T-helper 1 cell (primary cell): ENCODE measurements at regions not wholly inside any gene's neighbourhood (a gene's known extent, or its start where the extent isn't known, plus 50 kb on each side); places are given as distances from the start of the nearest gene placed in this dataset.

ENCODE experiments used
- DNase-seq, 5 donors: peaks; one replicate each; pipeline ENCODE4 v3.0.0-alpha.2; 2012 to 2020

- DNase-seq = no peak
Measured at GRCh38 chr6:84461461-84461860, 234.0 kb upstream of the CEP162 start.

- no peak for DNase-seq
Measured at GRCh38 chr6:84460491-84460890, 233.0 kb upstream of the CEP162 start.

- no peak for DNase-seq
Measured at GRCh38 chr6:84459401-84459800, 232.0 kb upstream of the CEP162 start.

- no peak for DNase-seq
Measured at GRCh38 chr6:84458271-84458670, 230.8 kb upstream of the CEP162 start.

GRCh38 chr6:84457276-84457675 lies 229.8 kb upstream of the CEP162 start:
- DNase-seq = no peak

- no peak for DNase-seq
Measured at GRCh38 chr6:84456803-84457202, 229.4 kb upstream of the CEP162 start.

GRCh38 chr6:84455511-84456029 lies 228.1 kb upstream of the CEP162 start:
- DNase-seq = no peak

GRCh38 chr6:84453499-84453898 lies 226.1 kb upstream of the CEP162 start:
- no peak for DNase-seq

- DNase-seq = no peak
Measured at GRCh38 chr6:84450018-84450417, 222.6 kb upstream of the CEP162 start.

- DNase-seq = no peak
Measured at GRCh38 chr6:84449220-84449619, 221.8 kb upstream of the CEP162 start.

GRCh38 chr6:84448331-84448730 lies 220.9 kb upstream of the CEP162 start:
- no peak for DNase-seq

- DNase-seq = no peak
Measured at GRCh38 chr6:84447651-84448050, 220.2 kb upstream of the CEP162 start.

- DNase-seq = no peak
Measured at GRCh38 chr6:84445068-84445467, 217.6 kb upstream of the CEP162 start.

- DNase-seq = no peak
Measured at GRCh38 chr6:84442208-84442607, 214.8 kb upstream of the CEP162 start.

GRCh38 chr6:84441456-84441855 lies 214.0 kb upstream of the CEP162 start:
- DNase-seq = no peak

GRCh38 chr6:84434550-84434949 lies 207.1 kb upstream of the CEP162 start:
- DNase-seq = no peak

GRCh38 chr6:84432619-84433018 lies 205.2 kb upstream of the CEP162 start:
- no peak for DNase-seq

- DNase-seq = peak in 1 of 5 donors; percentile 7
Measured at GRCh38 chr6:84428300-84428907, 201.0 kb upstream of the CEP162 start.

GRCh38 chr6:84425971-84426705 lies 198.7 kb upstream of the CEP162 start:
- no peak for DNase-seq

- no peak for DNase-seq
Measured at GRCh38 chr6:84424956-84425355, 197.5 kb upstream of the CEP162 start.

- DNase-seq = peak in 1 of 5 donors; percentile 3
Measured at GRCh38 chr6:84422380-84422968, 195.0 kb upstream of the CEP162 start.

- DNase-seq = no peak
Measured at GRCh38 chr6:84421031-84421430, 193.6 kb upstream of the CEP162 start.

GRCh38 chr6:84417260-84417659 lies 189.8 kb upstream of the CEP162 start:
- no peak for DNase-seq

GRCh38 chr6:84416043-84416657 lies 188.7 kb upstream of the CEP162 start:
- no peak for DNase-seq
